ENCODE measurements at regions not wholly inside any gene's neighbourhood (a gene's known extent, or its start where the extent isn't known, plus 50 kb on each side); places are given as distances from the start of the nearest gene placed in this dataset.
"Not testable (repeated sequence)": the region's sequence is repeated elsewhere in the genome, so short reads cannot be mapped to it uniquely, and the experiment has no call there.

DNA sequence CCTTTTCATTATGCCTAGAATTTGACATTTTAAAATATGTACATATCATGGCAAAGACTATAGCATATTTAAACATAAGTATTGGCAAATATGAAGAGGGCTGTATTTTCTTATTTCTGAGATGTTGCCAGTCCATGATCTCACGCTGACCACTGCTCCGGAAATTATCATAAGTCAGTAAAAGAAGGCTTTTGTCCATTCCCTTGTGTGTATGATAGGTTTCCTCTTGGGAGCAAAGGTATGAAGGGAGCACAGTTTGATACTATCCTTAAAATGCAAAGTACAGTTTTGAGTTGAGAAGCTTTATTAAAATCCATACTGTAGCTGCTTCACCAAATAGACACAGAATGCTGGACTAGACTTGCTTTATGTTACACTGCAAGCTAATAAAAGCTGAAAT is 52.6 kb upstream of the AGA start:
- DNase-seq, result no peak

- DNase-seq, result not testable (repeated sequence)
These were observed 53.4 kb upstream of the AGA start for GRCh38 chr4:177495626-177496025.

- no peak for DNase-seq
These were observed 57.3 kb upstream of the AGA start for GRCh38 chr4:177499537-177499936.

DNA sequence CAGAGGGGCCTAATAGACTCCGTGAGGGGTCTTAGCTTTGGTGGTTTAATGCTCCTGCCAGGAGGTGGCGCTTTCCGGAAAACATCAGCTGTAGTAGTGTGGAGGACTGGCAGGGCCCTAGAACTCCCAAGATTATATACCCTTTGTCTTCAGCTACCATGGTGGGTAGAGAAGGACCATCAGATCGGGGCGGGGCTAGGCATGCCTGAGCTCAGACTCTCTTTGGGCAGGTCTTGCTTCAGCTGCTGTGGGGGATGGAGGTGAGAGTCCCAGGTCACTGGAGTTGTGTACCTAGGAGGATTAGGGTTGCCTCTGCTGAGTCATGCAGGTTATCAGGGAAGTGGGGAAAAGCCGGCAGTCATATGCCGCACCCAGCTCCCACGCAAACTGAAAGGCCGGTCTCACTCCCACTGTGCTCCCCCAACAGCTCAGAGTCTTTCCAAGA is 63.0 kb upstream of the AGA start:
- DNase-seq, result no peak

- no peak for DNase-seq
These were observed 66.4 kb upstream of the AGA start for GRCh38 chr4:177508662-177509061.

DNA sequence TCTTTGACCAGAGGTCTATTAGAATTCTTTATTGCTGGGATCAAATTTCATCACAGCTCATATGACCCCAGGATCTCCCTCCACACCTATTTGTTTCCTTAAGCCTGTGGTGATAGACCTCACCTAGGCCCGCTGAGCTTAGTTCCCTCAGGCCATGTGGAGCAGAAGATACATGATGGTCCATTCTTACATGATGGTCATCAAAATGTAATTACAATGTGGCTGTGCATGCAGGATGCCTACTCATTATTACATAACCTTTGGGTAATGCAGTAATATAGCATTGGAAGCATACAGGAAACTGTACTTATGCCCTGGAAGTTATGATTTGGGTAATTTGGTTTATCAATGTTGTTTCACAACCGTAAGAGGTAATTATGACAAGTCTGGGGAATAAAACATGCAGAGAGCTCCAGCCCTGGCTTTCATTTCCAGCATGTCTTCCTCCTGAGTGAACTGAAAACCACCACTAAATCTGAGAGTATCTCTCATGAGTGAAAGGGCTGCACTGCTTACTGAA is 67.0 kb upstream of the AGA start:
- no peak for DNase-seq

- DNase-seq, result no peak
These were observed 69.4 kb upstream of the AGA start for GRCh38 chr4:177511611-177512010.

- no peak for DNase-seq
These were observed 70.4 kb upstream of the AGA start for GRCh38 chr4:177512646-177513045.

DNA sequence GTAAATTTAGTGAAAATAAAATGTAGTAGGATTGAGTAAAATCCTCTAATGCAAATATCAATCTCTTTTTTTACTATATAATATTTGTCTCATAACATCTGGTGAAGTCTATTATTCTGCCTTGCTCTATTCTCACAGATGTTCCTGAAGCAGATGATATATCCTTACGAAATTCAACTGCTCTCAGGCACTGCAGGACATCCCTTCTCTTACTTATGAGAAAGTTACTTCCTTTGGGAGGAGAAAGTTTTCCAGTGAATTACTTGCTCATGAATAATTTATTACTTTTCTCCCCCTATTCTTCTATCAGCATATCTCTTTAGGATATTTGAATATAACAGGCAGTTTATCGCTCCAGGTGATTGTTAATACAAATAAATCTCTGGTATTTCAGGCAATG is 75.6 kb upstream of the AGA start:
- no peak for DNase-seq

DNA sequence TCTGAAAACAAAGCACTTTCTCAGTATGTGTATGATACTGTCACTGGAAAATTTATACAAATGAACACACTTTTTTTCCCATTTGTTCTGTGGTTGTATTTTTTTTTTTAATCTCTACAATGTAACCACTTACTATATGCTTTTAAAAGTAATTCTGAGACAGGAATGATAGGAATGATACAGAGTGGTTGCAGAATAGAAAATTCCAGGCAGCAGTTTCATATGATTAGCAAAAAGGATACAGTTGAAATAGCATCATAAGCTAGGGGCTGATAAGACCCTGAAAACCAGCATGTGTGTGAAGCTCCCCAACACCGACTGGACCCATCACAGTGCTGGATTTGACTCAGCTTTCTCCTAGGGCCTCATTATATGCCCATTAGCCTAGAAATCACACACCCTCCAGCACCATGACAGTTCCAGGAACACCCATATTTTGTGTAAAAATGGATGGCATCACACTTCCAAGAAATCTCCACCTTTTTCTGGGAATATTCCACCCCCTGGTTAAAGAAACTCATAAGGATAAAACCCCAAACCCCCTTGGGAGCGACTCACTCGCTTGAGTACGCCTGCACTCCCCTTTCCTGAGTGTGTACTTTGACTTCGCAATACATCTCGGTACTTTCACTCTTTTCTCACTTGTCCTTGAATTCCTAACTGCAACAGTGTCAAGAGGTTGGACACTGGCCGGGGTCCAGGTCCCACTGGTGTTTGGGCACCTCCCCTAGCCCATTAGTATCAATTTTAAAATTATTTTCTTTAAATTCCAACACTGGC is 77.4 kb upstream of the AGA start:
- no peak for DNase-seq

GRCh38 chr4:177528620-177529019 is 86.4 kb upstream of the AGA start:
- DNase-seq, result no peak

- DNase-seq, result no peak
These were observed 88.3 kb upstream of the AGA start for GRCh38 chr4:177530561-177530960.

- DNase-seq, result no peak
These were observed 90.1 kb upstream of the AGA start for GRCh38 chr4:177532358-177532757.

DNA sequence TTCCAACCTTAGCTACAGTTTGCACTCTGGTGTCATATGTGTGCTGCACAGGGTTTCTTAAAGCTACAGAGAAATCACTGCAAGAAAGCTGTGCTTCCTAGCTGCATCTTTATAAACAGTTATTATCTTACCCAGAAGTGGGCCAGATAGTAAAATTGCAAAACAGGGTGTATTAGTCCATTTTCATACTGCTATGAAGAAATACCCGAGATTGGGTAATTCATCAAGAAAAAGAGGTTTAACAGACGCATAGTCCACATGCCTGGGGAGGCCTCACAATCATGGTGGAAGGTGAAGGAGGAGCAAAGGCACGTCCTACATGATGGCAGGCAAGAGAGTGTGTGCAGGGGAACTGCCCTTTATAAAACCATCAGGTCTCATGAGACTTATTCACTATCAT is 92.6 kb upstream of the AGA start:
- DNase-seq, result not testable (repeated sequence)

DNA sequence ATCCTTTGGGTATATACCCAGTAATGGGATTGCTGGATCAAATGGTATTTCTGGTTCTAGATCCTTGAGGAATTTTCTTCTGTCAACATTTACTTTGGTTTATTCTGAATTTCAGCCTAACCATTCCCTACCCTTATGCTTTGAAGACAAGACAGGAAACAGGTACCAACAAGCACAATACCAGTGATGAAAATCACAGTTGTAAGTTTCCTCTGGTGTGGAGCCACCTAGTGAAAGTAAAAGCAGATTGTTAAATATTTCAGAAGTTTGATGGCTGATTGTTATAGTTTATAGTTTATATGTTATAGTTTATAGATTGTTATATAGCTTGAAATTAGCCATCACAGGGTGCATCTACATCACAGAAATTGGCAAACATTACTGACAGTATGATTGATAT is 104.5 kb upstream of the AGA start:
- DNase-seq, result no peak

- DNase-seq, result no peak
These were observed 105.7 kb upstream of the AGA start for GRCh38 chr4:177547985-177548384.

DNA sequence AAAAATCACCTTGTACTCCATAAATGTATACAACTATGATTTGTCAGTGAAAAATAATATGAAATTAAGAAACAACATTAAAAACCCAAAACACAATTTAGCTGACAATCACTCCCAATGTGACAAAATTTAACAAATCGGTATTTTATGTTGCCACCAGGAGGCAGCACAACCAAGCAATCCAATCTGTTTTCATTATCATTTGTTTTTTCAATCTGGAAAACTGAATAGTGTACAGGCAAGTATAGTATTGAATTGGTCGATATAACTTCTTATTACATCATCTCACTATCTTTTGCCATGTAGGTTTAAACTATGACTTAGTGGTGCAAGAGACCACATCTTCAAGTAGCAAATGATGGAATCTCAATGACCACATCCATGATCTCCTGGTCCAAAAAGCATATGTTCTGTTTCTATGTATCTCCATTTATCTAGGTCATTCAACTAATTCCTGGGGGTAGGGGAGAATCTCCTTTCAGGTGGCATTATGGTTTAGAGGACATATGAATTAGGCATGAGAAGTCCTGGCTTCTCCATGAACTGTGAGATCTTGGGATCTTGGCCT is 112.9 kb upstream of the AGA start:
- no peak for DNase-seq

DNA sequence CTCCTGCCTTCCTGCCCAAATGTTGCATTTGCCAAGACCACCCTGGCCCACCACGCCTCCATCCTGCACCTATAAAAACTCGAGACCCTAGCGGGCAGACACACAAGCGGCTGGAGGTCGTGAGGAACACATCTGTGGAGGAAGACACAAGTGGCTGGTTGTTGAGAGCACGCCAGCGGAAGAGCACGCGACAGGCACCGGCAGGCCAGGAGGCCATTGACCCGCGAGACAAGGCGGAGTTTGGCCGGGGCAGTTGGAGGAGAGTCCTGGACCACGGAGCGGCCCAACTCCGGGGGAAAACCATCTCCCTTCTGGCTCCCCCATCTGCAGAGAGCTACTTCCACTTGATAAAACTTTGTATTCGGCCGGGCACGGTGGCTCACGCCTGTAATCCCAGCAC is 115.2 kb upstream of the AGA start:
- no peak for DNase-seq

- DNase-seq, result no peak
These were observed 116.8 kb upstream of the AGA start for GRCh38 chr4:177558995-177559394.

DNA sequence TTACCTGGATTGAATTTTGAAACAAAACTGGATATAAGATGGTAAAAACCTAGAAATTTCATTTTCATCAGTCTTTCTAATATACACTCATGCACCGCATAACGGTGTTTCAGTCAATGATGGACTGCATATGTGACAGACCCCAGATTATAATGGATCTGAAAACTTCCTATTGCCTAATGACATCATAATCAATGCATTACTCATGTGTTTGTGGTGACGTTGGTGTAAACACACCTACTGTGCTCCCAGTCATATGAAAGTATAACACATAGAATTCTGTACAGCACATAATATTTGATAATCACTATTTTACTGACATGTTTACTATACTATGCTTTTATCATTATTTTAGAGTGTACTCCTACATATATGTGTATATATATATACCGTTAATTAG is 119.9 kb upstream of the AGA start:
- DNase-seq, result no peak

- no peak for DNase-seq
These were observed 120.6 kb upstream of the AGA start for GRCh38 chr4:177562859-177563258.

- DNase-seq, result no peak
These were observed 124.5 kb upstream of the AGA start for GRCh38 chr4:177566691-177567090.

DNA sequence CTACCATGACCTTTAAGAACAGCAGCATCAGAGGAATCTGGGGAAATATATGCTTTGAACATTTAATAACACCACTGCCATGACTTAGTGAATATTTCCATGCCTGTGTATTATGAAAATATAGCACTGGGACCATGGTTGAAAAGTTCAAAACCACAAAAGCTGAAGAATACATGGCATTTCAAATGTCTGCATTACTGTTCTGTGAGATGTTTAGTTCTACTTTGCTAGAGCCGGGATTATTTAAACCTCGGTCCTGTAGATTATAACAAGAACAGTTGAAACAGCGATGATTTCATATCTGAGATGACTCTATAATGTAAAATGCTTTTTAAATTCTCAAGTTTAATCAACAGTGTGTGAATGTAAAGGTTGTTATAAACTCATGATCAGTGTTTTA is 126.7 kb upstream of the AGA start:
- no peak for DNase-seq

GRCh38 chr4:177569434-177569833 is 127.2 kb upstream of the AGA start:
- no peak for DNase-seq

- DNase-seq, result no peak
These were observed 131.3 kb upstream of the AGA start for GRCh38 chr4:177573507-177573906.

Data from activated CD4-positive, alpha-beta T cell treated with anti-CD3 and anti-CD28 coated beads for 1 hour (primary cell).